Stimulated activated CD4-positive, alpha-beta T cell treated with anti-CD3 and anti-CD28 coated beads, Interleukin-12 subunit alpha, Interleukin-12 subunit beta, amount 100 ng/mL, for 24 hours (primary cell): ENCODE measurements at regions not wholly inside any gene's neighbourhood (a gene's known extent, or its start where the extent isn't known, plus 50 kb on each side); places are given as distances from the start of the nearest gene placed in this dataset.

Experiments
- DNase-seq, 2 experiments: peaks; one replicate each; pipeline ENCODE4 v3.0.0-alpha.2; 2020; ENCODE audit warnings: low read depth in 2 of 2

- no peak for DNase-seq
Observed at GRCh38 chr4:117429506-117429905, 344.1 kb upstream of the TRAM1L1 start.

GRCh38 chr4:117434424-117434823 is 349.0 kb upstream of the TRAM1L1 start:
- DNase-seq = no peak

GRCh38 chr4:117447925-117448324 is 362.5 kb upstream of the TRAM1L1 start:
- peak in 1 of 2 experiments; percentile 4 for DNase-seq

GRCh38 chr4:117455088-117455487 is 369.7 kb upstream of the TRAM1L1 start:
- DNase-seq = no peak

GRCh38 chr4:117466388-117466787 is 381.0 kb upstream of the TRAM1L1 start:
- no peak for DNase-seq

GRCh38 chr4:117467404-117467803 is 382.0 kb upstream of the TRAM1L1 start:
- no peak for DNase-seq

- DNase-seq = no peak
Observed at GRCh38 chr4:117474987-117475386, 389.6 kb upstream of the TRAM1L1 start.

GRCh38 chr4:117477925-117478324 is 392.5 kb upstream of the TRAM1L1 start:
- DNase-seq = no peak

GRCh38 chr4:117478702-117479101 is 393.3 kb upstream of the TRAM1L1 start:
- no peak for DNase-seq

- no peak for DNase-seq
Observed at GRCh38 chr4:117479673-117480072, 394.3 kb upstream of the TRAM1L1 start.

GRCh38 chr4:117481742-117482141 is 396.4 kb upstream of the TRAM1L1 start:
- no peak for DNase-seq

GRCh38 chr4:117488692-117489091 is 403.3 kb upstream of the TRAM1L1 start:
- DNase-seq = no peak

GRCh38 chr4:117489107-117489506 is 403.7 kb upstream of the TRAM1L1 start:
- no peak for DNase-seq

- DNase-seq = no peak
Observed at GRCh38 chr4:117491516-117491915, 406.1 kb upstream of the TRAM1L1 start.

- no peak for DNase-seq
Observed at GRCh38 chr4:117495802-117496201, 410.4 kb upstream of the TRAM1L1 start.

- DNase-seq = no peak
Observed at GRCh38 chr4:117512414-117512813, 427.0 kb upstream of the TRAM1L1 start.

- DNase-seq = no peak
Observed at GRCh38 chr4:117514391-117515175, 429.2 kb upstream of the TRAM1L1 start.

GRCh38 chr4:117515921-117516320 is 430.5 kb upstream of the TRAM1L1 start:
- DNase-seq = no peak

GRCh38 chr4:117527601-117528000 is 442.2 kb upstream of the TRAM1L1 start:
- no peak for DNase-seq

GRCh38 chr4:117529401-117529800 is 444.0 kb upstream of the TRAM1L1 start:
- no peak for DNase-seq

GRCh38 chr4:117533501-117533900 is 448.1 kb upstream of the TRAM1L1 start:
- DNase-seq = no peak

GRCh38 chr4:117545039-117545438 is 459.7 kb upstream of the TRAM1L1 start:
- no peak for DNase-seq

GRCh38 chr4:117549524-117549923 is 464.1 kb upstream of the TRAM1L1 start:
- DNase-seq = no peak

- DNase-seq = no peak
Observed at GRCh38 chr4:117550085-117550484, 464.7 kb upstream of the TRAM1L1 start.
